H1 (cell line): ENCODE measurements at regions not wholly inside any gene's neighbourhood (a gene's known extent, or its start where the extent isn't known, plus 50 kb on each side); places are given as distances from the start of the nearest gene placed in this dataset.

ENCODE experiments used
- CTCF ChIA-PET: fragments of 300-600 bp; sonication (Branson Sonifier 250); formaldehyde crosslinking; loops from one replicate; lab custom pipeline; 2021; ENCODE audit not compliant: partially characterized antibody; lab: Charles Lee
- POLR2A ChIA-PET: fragments of 300-600 bp; sonication (Branson Sonifier 250); formaldehyde crosslinking; loops from one replicate; lab custom pipeline; 2021; ENCODE audit warnings: inconsistent platforms; ENCODE audit not compliant: partially characterized antibody; lab: Charles Lee
- DNase-seq, 2 experiments: peaks; one replicate each; pipeline versions ENCODE4 v3.0.0 to v3.0.0-alpha.2; 2010 to 2022; ENCODE audit warnings: low spot score in 2 of 2, low read depth in 1 of 2, mixed read lengths in 1 of 2
- FAIRE-seq: peaks from 2 replicates; lab custom pipeline; 2011; peaks lifted over from hg19 to GRCh38; lab: Jason Lieb, UNC
- H2AFZ ChIP-seq: 2 replicates; pipeline ENCODE4 v1.8.1; 2012; ENCODE audit warnings: low read length, inconsistent platforms
- H2AK5ac ChIP-seq: 2 replicates; pipeline ENCODE4 v1.6.1; 2013; ENCODE audit warnings: low read depth, low read length
- H2BK120ac ChIP-seq: replicated peaks from 2 replicates; pipeline ENCODE3; 2013; ENCODE audit warnings: low read depth, low read length, inconsistent platforms
- H2BK12ac ChIP-seq: 2 replicates; pipeline ENCODE4 v1.6.1; 2013; ENCODE audit warnings: low read depth, low read length
- H2BK15ac ChIP-seq: 2 replicates; pipeline ENCODE4 v1.6.1; 2013; ENCODE audit warnings: low read length
- H2BK20ac ChIP-seq: 2 replicates; pipeline ENCODE4 v1.6.1; 2013; ENCODE audit warnings: low read length
- H2BK5ac ChIP-seq: 2 replicates; pipeline ENCODE4 v1.6.1; 2013; ENCODE audit warnings: low read depth, low read length
- H3K14ac ChIP-seq: 2 replicates; pipeline ENCODE4 v1.6.1; 2013; ENCODE audit warnings: inconsistent platforms; ENCODE audit not compliant: insufficient read length
- H3K18ac ChIP-seq: 2 replicates; pipeline ENCODE4 v1.6.1; 2013; ENCODE audit warnings: low read length; ENCODE audit errors: extremely low read depth
- H3K23ac ChIP-seq: 2 replicates; pipeline ENCODE4 v1.6.1; 2013; ENCODE audit warnings: inconsistent platforms; ENCODE audit not compliant: insufficient read length
- H3K23me2 ChIP-seq: 2 replicates; pipeline ENCODE4 v1.6.1; 2013; ENCODE audit warnings: low read depth, low read length
- H3K27ac ChIP-seq: 2 replicates; pipeline ENCODE4 v1.6.1; 2011; ENCODE audit warnings: low read depth, low read length, inconsistent platforms
- H3K27me3 ChIP-seq, 4 experiments: replicated peaks in 1 of 4; 1 replicate in 1 of 4; 2 replicates in 3 of 4; pipeline versions ENCODE4 v1.6.1 to v1.8.1; 2011 to 2013; ENCODE audit warnings: low read length in 3 of 4, mild to moderate bottlenecking in 3 of 4, inconsistent platforms in 2 of 4, mixed read lengths in 2 of 4, moderate library complexity in 1 of 4; ENCODE audit not compliant: control insufficient read depth in 3 of 4, insufficient read depth in 3 of 4; ENCODE audit errors: extremely low read depth in 1 of 4
- H3K36me3 ChIP-seq, 4 experiments: 2 replicates each; pipeline versions ENCODE4 v1.6.1 to v1.8.1; 2011 to 2013; ENCODE audit warnings: mild to moderate bottlenecking in 4 of 4, low read length in 3 of 4, moderate library complexity in 2 of 4, control low read depth in 1 of 4, inconsistent platforms in 1 of 4; ENCODE audit not compliant: insufficient read depth in 4 of 4, control insufficient read depth in 2 of 4
- H3K4ac ChIP-seq: replicated peaks from 2 replicates; pipeline ENCODE3; 2013; ENCODE audit warnings: low read length, low read depth, mixed read lengths, inconsistent platforms; ENCODE audit not compliant: insufficient read length
- H3K4me1 ChIP-seq, 4 experiments: replicated peaks in 1 of 4; 1 replicate in 1 of 4; 2 replicates in 3 of 4; pipeline versions ENCODE4 v1.6.1 to v1.8.1; 2011 to 2013; ENCODE audit warnings: low read length in 3 of 4, inconsistent platforms in 2 of 4, mixed read lengths in 1 of 4; ENCODE audit not compliant: insufficient read depth in 4 of 4, control insufficient read depth in 3 of 4
- H3K4me2 ChIP-seq, 2 experiments: 2 replicates each; pipeline versions ENCODE4 v1.6.1 to v1.8.1; 2011 to 2013; ENCODE audit warnings: low read depth in 2 of 2, low read length in 2 of 2, control low read depth in 1 of 2, inconsistent platforms in 1 of 2, mild to moderate bottlenecking in 1 of 2; ENCODE audit not compliant: insufficient read depth in 1 of 2
- H3K4me3 ChIP-seq, 4 experiments: fragments of 200-600, 300-600 bp in 1 of 4; sonication (generic), shearing (Covaris generic), sonication (Bioruptor Twin) in 1 of 4; 2 replicates each; pipeline versions ENCODE4 v1.5.1 to v1.8.1; 2011 to 2016; ENCODE audit warnings: low read length in 4 of 4, low read depth in 3 of 4, control low read depth in 2 of 4, inconsistent platforms in 2 of 4, mild to moderate bottlenecking in 2 of 4, mixed read lengths in 1 of 4, moderate library complexity in 1 of 4; ENCODE audit not compliant: insufficient read depth in 2 of 4; ENCODE audit errors: extremely low read depth in 1 of 4
- H3K56ac ChIP-seq: replicated peaks from 2 replicates; pipeline ENCODE3; 2013; ENCODE audit warnings: low read depth, mild to moderate bottlenecking, mixed read lengths, low read length, inconsistent platforms; ENCODE audit not compliant: insufficient read length
- H3K79me1 ChIP-seq: 2 replicates; pipeline ENCODE4 v1.6.1; 2013; ENCODE audit warnings: low read depth, low read length, control low read depth
- H3K79me2 ChIP-seq, 2 experiments: 2 replicates each; pipeline versions ENCODE4 v1.6.1 to v1.8.1; 2012 to 2013; ENCODE audit warnings: low read length in 2 of 2, mild to moderate bottlenecking in 2 of 2, inconsistent platforms in 1 of 2; ENCODE audit not compliant: insufficient read depth in 2 of 2, control insufficient read depth in 1 of 2
- H3K9ac ChIP-seq, 4 experiments: replicated peaks in 1 of 4; 1 replicate in 1 of 4; 2 replicates in 3 of 4; pipeline versions ENCODE4 v1.6.1 to v1.8.1; 2011 to 2013; ENCODE audit warnings: low read depth in 3 of 4, low read length in 3 of 4, control low read depth in 2 of 4, mild to moderate bottlenecking in 2 of 4, moderate library complexity in 2 of 4, inconsistent platforms in 1 of 4; ENCODE audit errors: extremely low read depth in 1 of 4
- H3K9me3 ChIP-seq, 2 experiments: 2 replicates each; pipeline versions ENCODE4 v1.6.1 to v1.8.1; 2012 to 2013; ENCODE audit warnings: mild to moderate bottlenecking in 2 of 2, moderate library complexity in 2 of 2, control low read depth in 1 of 2, inconsistent platforms in 1 of 2, low read depth in 1 of 2, low read length in 1 of 2, mixed read lengths in 1 of 2; ENCODE audit not compliant: insufficient read depth in 2 of 2
- H4K20me1 ChIP-seq, 2 experiments: replicated peaks in 1 of 2; 2 replicates each; pipeline versions ENCODE3 to v1.8.1; 2011 to 2013; ENCODE audit warnings: inconsistent platforms in 2 of 2, low read length in 2 of 2, mild to moderate bottlenecking in 1 of 2; ENCODE audit not compliant: insufficient read depth in 2 of 2, control insufficient read depth in 1 of 2
- H4K5ac ChIP-seq: 2 replicates; pipeline ENCODE4 v1.6.1; 2013; ENCODE audit warnings: low read length, low read depth, mixed read lengths, inconsistent platforms; ENCODE audit not compliant: insufficient read length
- H4K8ac ChIP-seq: 2 replicates; pipeline ENCODE4 v1.8.0; 2013; ENCODE audit warnings: mild to moderate bottlenecking, moderate library complexity, low read length, inconsistent platforms; ENCODE audit not compliant: insufficient read depth; ENCODE audit errors: extremely low read depth
- H4K91ac ChIP-seq: replicated peaks from 2 replicates; pipeline ENCODE3; 2013; ENCODE audit warnings: low read length, mixed read lengths, inconsistent platforms; ENCODE audit not compliant: insufficient read length
- CHD1 ChIP-seq: IDR thresholded peaks from 2 replicates; pipeline ENCODE4 v1.6.1; 2012; ENCODE audit warnings: low read depth, low read length, improper control_type of control experiment
- KDM4A ChIP-seq: IDR thresholded peaks from one replicate; pipeline ENCODE4 v1.7.1; 2012; ENCODE audit warnings: low read depth, mild to moderate bottlenecking, moderate library complexity, low read length, inconsistent platforms; ENCODE audit not compliant: severe bottlenecking
- POLR2A ChIP-seq, 2 experiments: IDR thresholded peaks; 1 replicate in 1 of 2; 2 replicates in 1 of 2; pipeline ENCODE4 v1.6.1; 2011; ENCODE audit warnings: low read depth in 2 of 2, low read length in 2 of 2, mild to moderate bottlenecking in 2 of 2; ENCODE audit errors: control extremely low read depth in 1 of 2
- SP1 ChIP-seq: IDR thresholded peaks from 2 replicates; pipeline ENCODE4 v1.6.1; 2011; ENCODE audit warnings: low read depth, low read length
- SP4 ChIP-seq: IDR thresholded peaks from 2 replicates; pipeline ENCODE4 v1.6.1; 2012; ENCODE audit warnings: low read length, inconsistent platforms
- TAF7 ChIP-seq: optimal IDR thresholded peaks from 2 replicates; pipeline ENCODE3; 2011; ENCODE audit warnings: low read depth, mild to moderate bottlenecking, inconsistent platforms, low read length, moderate library complexity, borderline replicate concordance
- YY1 ChIP-seq: IDR thresholded peaks from 2 replicates; pipeline ENCODE4 v1.6.1; 2011; ENCODE audit warnings: low read depth, mild to moderate bottlenecking, low read length
- WGBS, 2 experiments: shearing (Covaris generic) in 1 of 2; methylation state at CpG; one replicate each; pipeline versions ENCODE4 v1.1.6 to v1.1.7; 2013 to 2015; ENCODE audit warnings: low lambda C conversion rate in 2 of 2, mixed read lengths in 2 of 2, inconsistent platforms in 1 of 2, low coverage in 1 of 2, missing lambda C conversion rate in 1 of 2; ENCODE audit not compliant: insufficient replicate concordance in 2 of 2, insufficient coverage in 1 of 2, insufficient read length in 1 of 2; ENCODE audit errors: extremely low coverage in 1 of 2, missing lambda C conversion rate in 1 of 2; 5-methylcytosine and 5-hydroxymethylcytosine counted together
- TF ChIP-seq, protein P1 (sequence below): IDR thresholded peaks from 2 replicates; pipeline ENCODE4 v1.6.1; 2012; ENCODE audit warnings: low read length, inconsistent platforms

DNA sequence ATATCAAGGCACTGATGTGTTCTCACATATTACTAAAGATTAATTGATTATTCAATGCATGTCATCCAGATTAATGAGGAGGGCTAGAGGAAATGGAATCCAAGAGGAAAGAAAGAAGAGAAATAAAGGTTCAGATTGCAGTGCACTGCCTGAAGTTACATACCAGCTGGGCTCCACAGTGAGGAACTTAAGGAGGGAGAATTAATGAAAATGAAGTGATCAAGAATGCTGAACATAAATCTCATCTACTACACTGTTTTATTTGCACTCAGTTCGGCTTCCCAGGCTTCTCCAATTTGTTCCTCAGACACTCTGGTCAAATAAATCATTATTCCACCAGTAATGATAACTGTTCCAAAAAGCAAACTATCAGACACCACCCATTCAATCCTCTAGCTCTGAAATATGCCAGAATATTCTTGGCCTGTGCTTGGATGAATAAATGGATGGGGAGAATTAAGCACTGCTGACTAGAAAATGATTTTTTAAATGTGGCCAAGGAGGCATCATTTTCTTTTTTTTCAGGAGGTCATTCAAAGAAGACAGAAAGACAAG is 88.6 kb upstream of the FBN2 start:
- Histone ChIP-seq H3K9ac (no peak overlapping the region), H4K8ac (no peak overlapping the region), H2AK5ac (no peak overlapping the region), H2AFZ (no peak overlapping the region), H4K91ac (no peak overlapping the region), H3K23ac (no peak overlapping the region), H2BK12ac (no peak overlapping the region), H3K79me1 (no peaks in the 10 kb centered on the region), H3K27me3 (no peaks in the 10 kb centered on the region), H2BK15ac (no peak overlapping the region), H3K4me2 (no peak overlapping the region), H3K27ac (no peak overlapping the region), H3K9me3 (no peaks in the 10 kb centered on the region), H3K4me3 (no peak overlapping the region), H2BK5ac (no peak overlapping the region), H3K23me2 (no peaks in the 10 kb centered on the region), H3K56ac (no peak overlapping the region), H4K5ac (no peak overlapping the region), H3K18ac (no peak overlapping the region), H3K79me2 (no peaks in the 10 kb centered on the region), H3K14ac (no peak overlapping the region), H3K36me3 (no peaks in the 10 kb centered on the region), H4K20me1 (no peaks in the 10 kb centered on the region), H3K4ac (no peak overlapping the region), H2BK120ac (no peak overlapping the region), H3K4me1 (no peaks in the 10 kb centered on the region), H2BK20ac (no peak overlapping the region)
- FAIRE-seq (no peak), DNase-seq (no peak)
- 76% methylated on average over 1 of the region's 1 CpG; no CpG with 5 or more reads in 1 of the 2 experiments for WGBS, 2 experiments
- POLR2A ChIA-PET, result no interaction called here
- CTCF ChIA-PET, result no interaction called here
- TF ChIP-seq CHD1 (no peak), SP4 (no peak), SP1 (no peak), YY1 (no peak), KDM4A (no peak), POLR2A (IDR thresholded peaks at IDR 0.05; ENCODE audit: control extremely low read depth in 1 of 2, low read depth in 2 of 2, low read length in 2 of 2) (no peak), TAF7 (no peak)
- TF ChIP-seq, protein P1, sequence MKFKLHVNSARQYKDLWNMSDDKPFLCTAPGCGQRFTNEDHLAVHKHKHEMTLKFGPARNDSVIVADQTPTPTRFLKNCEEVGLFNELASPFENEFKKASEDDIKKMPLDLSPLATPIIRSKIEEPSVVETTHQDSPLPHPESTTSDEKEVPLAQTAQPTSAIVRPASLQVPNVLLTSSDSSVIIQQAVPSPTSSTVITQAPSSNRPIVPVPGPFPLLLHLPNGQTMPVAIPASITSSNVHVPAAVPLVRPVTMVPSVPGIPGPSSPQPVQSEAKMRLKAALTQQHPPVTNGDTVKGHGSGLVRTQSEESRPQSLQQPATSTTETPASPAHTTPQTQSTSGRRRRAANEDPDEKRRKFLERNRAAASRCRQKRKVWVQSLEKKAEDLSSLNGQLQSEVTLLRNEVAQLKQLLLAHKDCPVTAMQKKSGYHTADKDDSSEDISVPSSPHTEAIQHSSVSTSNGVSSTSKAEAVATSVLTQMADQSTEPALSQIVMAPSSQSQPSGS, result no peak
